ENCODE measurements at regions not wholly inside any gene's neighbourhood (a gene's known extent, or its start where the extent isn't known, plus 50 kb on each side); places are given as distances from the start of the nearest gene placed in this dataset.
"Not testable (repeated sequence)": the region's sequence is repeated elsewhere in the genome, so short reads cannot be mapped to it uniquely, and the experiment has no call there.

- DNase-seq (ENCODE audit: low spot score): not testable (repeated sequence)
These were observed 51.9 kb downstream of the DIPK2A start for GRCh38 chr3:144023543-144023942.

GRCh38 chr3:144028798-144029411, 57.3 kb downstream of the DIPK2A start:
- DNase-seq (ENCODE audit: low spot score): no peak

- no peak for DNase-seq (ENCODE audit: low spot score)
These were observed 58.1 kb downstream of the DIPK2A start for GRCh38 chr3:144029769-144030168.

GRCh38 chr3:144031938-144032337, 60.3 kb downstream of the DIPK2A start:
- DNase-seq (ENCODE audit: low spot score): no peak

- no peak for DNase-seq (ENCODE audit: low spot score)
These were observed 61.1 kb downstream of the DIPK2A start for GRCh38 chr3:144032531-144033239.

- DNase-seq (ENCODE audit: low spot score): no peak
These were observed 61.6 kb downstream of the DIPK2A start for GRCh38 chr3:144033240-144033589.

GRCh38 chr3:144033863-144034262, 62.2 kb downstream of the DIPK2A start:
- no peak for DNase-seq (ENCODE audit: low spot score)

GRCh38 chr3:144034715-144035290, 63.2 kb downstream of the DIPK2A start:
- DNase-seq (ENCODE audit: low spot score): no peak

- no peak for DNase-seq (ENCODE audit: low spot score)
These were observed 64.9 kb downstream of the DIPK2A start for GRCh38 chr3:144036498-144036897.

GRCh38 chr3:144039661-144040060, 68.0 kb downstream of the DIPK2A start:
- DNase-seq (ENCODE audit: low spot score): no peak

- DNase-seq (ENCODE audit: low spot score): no peak
These were observed 70.4 kb downstream of the DIPK2A start for GRCh38 chr3:144041960-144042556.

GRCh38 chr3:144045766-144046165, 74.1 kb downstream of the DIPK2A start:
- no peak for DNase-seq (ENCODE audit: low spot score)

- no peak for DNase-seq (ENCODE audit: low spot score)
These were observed 77.8 kb downstream of the DIPK2A start for GRCh38 chr3:144049374-144049773.

- DNase-seq (ENCODE audit: low spot score): no peak
These were observed 79.6 kb downstream of the DIPK2A start for GRCh38 chr3:144051211-144051610.

- no peak for DNase-seq (ENCODE audit: low spot score)
These were observed 80.7 kb downstream of the DIPK2A start for GRCh38 chr3:144052275-144052674.

- peak; percentile 66 for DNase-seq (ENCODE audit: low spot score)
These were observed 81.5 kb downstream of the DIPK2A start for GRCh38 chr3:144053121-144053520.

- no peak for DNase-seq (ENCODE audit: low spot score)
These were observed 83.1 kb downstream of the DIPK2A start for GRCh38 chr3:144054766-144055165.

GRCh38 chr3:144055604-144056003, 84.0 kb downstream of the DIPK2A start:
- peak; percentile 3 for DNase-seq (ENCODE audit: low spot score)

GRCh38 chr3:144058713-144059112, 87.1 kb downstream of the DIPK2A start:
- DNase-seq (ENCODE audit: low spot score): no peak

- no peak for DNase-seq (ENCODE audit: low spot score)
These were observed 87.9 kb downstream of the DIPK2A start for GRCh38 chr3:144059481-144059880.

- DNase-seq (ENCODE audit: low spot score): no peak
These were observed 89.3 kb downstream of the DIPK2A start for GRCh38 chr3:144060881-144061280.

GRCh38 chr3:144063306-144063705, 91.7 kb downstream of the DIPK2A start:
- no peak for DNase-seq (ENCODE audit: low spot score)

GRCh38 chr3:144067059-144067458, 95.4 kb downstream of the DIPK2A start:
- DNase-seq (ENCODE audit: low spot score): no peak

All from AG08395 (cell line).